K562 (cell line): ENCODE measurements at regions not wholly inside any gene's neighbourhood (a gene's known extent, or its start where the extent isn't known, plus 50 kb on each side); places are given as distances from the start of the nearest gene placed in this dataset.

ENCODE experiments used
- ATAC-seq: fragments of 200-7000 bp; cut with Tn5 transposase; 3 replicates; pipeline ENCODE4 v1.9.1; 2020; ENCODE audit warnings: moderate library complexity
- BruUV-seq: library from RNA; stranded (reverse); fragments of 400-500 nt; replicated peaks from 2 replicates; lab custom pipeline; 2021; lab: Mats Ljungman, UMichigan
- CTCF ChIA-PET: fragments of 300-600 bp; formaldehyde crosslinking; extraction: SDS; loops from one replicate; lab custom pipeline; 2021; ENCODE audit warnings: low intra/inter-chr PET ratio; lab: Yijun Ruan, JAX
- POLR2A ChIA-PET: fragments of 300-600, 350-650 bp; sonication (Branson Sonifier 250); formaldehyde crosslinking; extraction: SDS; loops from one replicate; lab custom pipeline; 2021; ENCODE audit warnings: antibody characterized with exemption, inconsistent platforms; lab: Yijun Ruan, JAX
- DNase-seq, 4 experiments: peaks; one replicate each; pipeline versions ENCODE4 v3.0.0 to v3.0.0-alpha.2; 2011 to 2018; ENCODE audit warnings: low spot score in 3 of 4, mixed read lengths in 3 of 4; ENCODE audit errors: extremely low read depth in 1 of 4
- FAIRE-seq: peaks from 2 replicates; lab custom pipeline; 2011; peaks lifted over from hg19 to GRCh38; lab: Jason Lieb, UNC
- H2AFZ ChIP-seq: 2 replicates; pipeline ENCODE4 v1.6.0; 2011; ENCODE audit warnings: low read depth, low read length, control low read depth, inconsistent platforms
- H3K27ac ChIP-seq: fragments of 200-600 bp; 3 replicates; pipeline ENCODE4 v1.8.0; 2011; ENCODE audit warnings: low read depth, mild to moderate bottlenecking, control low read depth, inconsistent platforms, low read length, moderate library complexity, mixed read lengths; ENCODE audit errors: extremely low read depth
- H3K27me3 ChIP-seq, 2 experiments: fragments of 300-600 bp in 1 of 2; 2 replicates in 1 of 2; 3 replicates in 1 of 2; pipeline versions ENCODE4 v1.6.0 to v1.8.0; 2011; ENCODE audit warnings: inconsistent platforms in 2 of 2, low read length in 2 of 2, mild to moderate bottlenecking in 1 of 2, mixed read lengths in 1 of 2, moderate library complexity in 1 of 2; ENCODE audit not compliant: control insufficient read depth in 2 of 2, insufficient read depth in 2 of 2
- H3K36me3 ChIP-seq: fragments of 300-600 bp; 3 replicates; pipeline ENCODE4 v1.8.0; 2011; ENCODE audit warnings: mild to moderate bottlenecking, low read length, inconsistent platforms; ENCODE audit not compliant: control insufficient read depth, insufficient read depth
- H3K4me1 ChIP-seq, 2 experiments: fragments of 200-600 bp in 1 of 2; replicated peaks in 1 of 2; 2 replicates in 1 of 2; 3 replicates in 1 of 2; pipeline versions ENCODE4 v1.5.1 to v1.8.0; 2011; ENCODE audit warnings: inconsistent platforms in 2 of 2, low read length in 2 of 2, mild to moderate bottlenecking in 1 of 2, mixed read lengths in 1 of 2, moderate library complexity in 1 of 2; ENCODE audit not compliant: control insufficient read depth in 2 of 2, insufficient read depth in 2 of 2
- H3K4me2 ChIP-seq: 2 replicates; pipeline ENCODE4 v1.6.1; 2011; ENCODE audit warnings: low read length, control low read depth, inconsistent platforms, mixed read lengths; ENCODE audit not compliant: insufficient read depth
- H3K4me3 ChIP-seq: fragments of 200-600 bp; sonication (generic), shearing (Covaris generic); 2 replicates; pipeline ENCODE4 v1.5.1; 2016; ENCODE audit warnings: control low read depth, inconsistent platforms
- H3K79me2 ChIP-seq: fragments of 200-600 bp; 3 replicates; pipeline ENCODE4 v1.8.0; 2011; ENCODE audit warnings: low read length, inconsistent platforms; ENCODE audit not compliant: control insufficient read depth, insufficient read depth
- H3K9ac ChIP-seq, 2 experiments: 2 replicates each; pipeline versions ENCODE4 v1.6.0 to v1.6.1; 2011; ENCODE audit warnings: low read depth in 2 of 2, low read length in 2 of 2, control low read depth in 1 of 2, inconsistent platforms in 1 of 2, mild to moderate bottlenecking in 1 of 2, mixed read lengths in 1 of 2; ENCODE audit not compliant: insufficient read depth in 1 of 2
- H3K9me1 ChIP-seq: one replicate; pipeline ENCODE4 v1.6.0; 2011; ENCODE audit warnings: inconsistent platforms, mild to moderate bottlenecking, low read length, moderate library complexity; ENCODE audit not compliant: control insufficient read depth, insufficient read depth
- H3K9me3 ChIP-seq: replicated peaks from 2 replicates; pipeline ENCODE4 v1.5.1; 2011; ENCODE audit warnings: low read depth, low read length, inconsistent platforms; ENCODE audit not compliant: control insufficient read depth, insufficient read depth
- H4K20me1 ChIP-seq: replicated peaks from 2 replicates; pipeline ENCODE4 v1.6.1; 2011; ENCODE audit warnings: low read length, inconsistent platforms, mixed read lengths; ENCODE audit not compliant: control insufficient read depth, insufficient read depth
- FOXP4 ChIP-seq: sonication (generic); formaldehyde crosslinking; IDR thresholded peaks from 2 replicates; pipeline ENCODE4 v1.8.0; 2022; ENCODE audit warnings: mild to moderate bottlenecking, missing genetic modification reagents, borderline replicate concordance
- HDGF ChIP-seq: fragments of 450-650 bp; IDR thresholded peaks from 2 replicates; pipeline ENCODE4 v1.6.1; 2016
- HEY1 ChIP-seq: fragments of 250-450 bp; sonication (Bioruptor Pico); IDR thresholded peaks from 2 replicates; pipeline ENCODE4 v1.5.0; 2020; ENCODE audit warnings: mild to moderate bottlenecking, moderate library complexity, borderline replicate concordance
- HNRNPL ChIP-seq: fragments of 200-400 bp; formaldehyde crosslinking; IDR thresholded peaks from 2 replicates; pipeline ENCODE4 v1.6.1; 2017; ENCODE audit warnings: low read depth, mild to moderate bottlenecking, low read length
- MNT ChIP-seq, 2 experiments: fragments of 450-650 bp; conservative IDR thresholded peaks; 2 replicates each; pipeline ENCODE4 v1.6.1; 2017; ENCODE audit warnings: mild to moderate bottlenecking in 2 of 2, moderate library complexity in 2 of 2
- PRDM10 ChIP-seq: fragments of 450-650 bp; IDR thresholded peaks from 2 replicates; pipeline ENCODE4 v1.6.1; 2018; ENCODE audit not compliant: partially characterized antibody
- RBM17 ChIP-seq: fragments of 200-400 bp; formaldehyde crosslinking; IDR thresholded peaks from 2 replicates; pipeline ENCODE4 v1.6.1; 2017; ENCODE audit warnings: low read depth, mild to moderate bottlenecking, low read length, borderline replicate concordance
- ZBTB2 ChIP-seq: fragments of 450-650 bp; IDR thresholded peaks from 2 replicates; pipeline ENCODE4 v1.6.1; 2016; ENCODE audit warnings: antibody characterized with exemption
- ZNF717 ChIP-seq: fragments of 250-450 bp; sonication (Bioruptor Pico); IDR thresholded peaks from 2 replicates; pipeline ENCODE4 v1.5.0; 2021
- WGBS: fragments of 100-300 bp; shearing (Covaris generic); methylation state at CpG from one replicate; pipeline ENCODE4 v1.1.6; 2016; ENCODE audit warnings: low coverage, mixed read lengths; ENCODE audit not compliant: insufficient coverage; ENCODE audit errors: missing lambda C conversion rate; 5-methylcytosine and 5-hydroxymethylcytosine counted together
- in situ Hi-C: fragments of 300-500 bp; cut with MboI; formaldehyde crosslinking; loops from 4 replicates; pipeline ENCODE4 v1.15.0; 2018; ENCODE audit warnings: inconsistent platforms, mixed read lengths
- intact Hi-C: fragments of 100-400 bp; cut with micrococcal nuclease; formaldehyde crosslinking; loops from 2 replicates; pipeline ENCODE4 v1.14.2; 2022

- no peak for TF ChIP-seq ZNF717 (CRISPR knock-in tag)
- TF ChIP-seq HNRNPL, result no peak
- TF ChIP-seq PRDM10, result no peak
- TF ChIP-seq FOXP4 (CRISPR knock-in tag), result no peak
Observed at GRCh38 chr6:93139408-93140081, 279.8 kb downstream of the EPHA7 start (continued).

GRCh38 chr6:93136111-93136510 lies 283.2 kb downstream of the EPHA7 start:
- no TSS peak for BruUV-seq
- no peak for ATAC-seq
- in situ Hi-C loops (no loop called here), intact Hi-C loops (no loop called here)
- no peaks in the 10 kb centered on the region for H3K36me3 ChIP-seq
- whole genome bisulfite sequencing, result 0% methylated on average over 2 of the region's 2 CpGs
- H3K9me1 ChIP-seq, result no peaks in the 10 kb centered on the region
- POLR2A ChIA-PET, result no interaction called here
- H4K20me1 ChIP-seq, result no peaks in the 10 kb centered on the region
- no peaks in the 10 kb centered on the region for H3K4me1 ChIP-seq
- no peak overlapping the region for H3K27ac ChIP-seq
- DNase-seq, result no peak
- H2AFZ ChIP-seq, result no peak overlapping the region
- CTCF ChIA-PET, result no interaction called here
- H3K9ac ChIP-seq, result no peak overlapping the region
- H3K4me3 ChIP-seq, result no peak overlapping the region
- no peaks in the 10 kb centered on the region for H3K9me3 ChIP-seq
- no peaks in the 10 kb centered on the region for H3K79me2 ChIP-seq
- no peak overlapping the region for H3K4me2 ChIP-seq
- no peaks in the 10 kb centered on the region for H3K27me3 ChIP-seq
- no peak for FAIRE-seq
- TF ChIP-seq ZBTB2 (no peak), MNT (conservative IDR thresholded peaks at IDR 0.05) (no peak), RBM17 (no peak), HDGF (no peak), HEY1 (no peak)
